GM12878 (cell line): ENCODE measurements at regions not wholly inside any gene's neighbourhood (a gene's known extent, or its start where the extent isn't known, plus 50 kb on each side); places are given as distances from the start of the nearest gene placed in this dataset.
"Not testable (repeated sequence)": the region's sequence is repeated elsewhere in the genome, so short reads cannot be mapped to it uniquely, and the experiment has no call there.

Experiments
- ATAC-seq: fragments of 200-7000 bp; cut with Tn5 transposase; 3 replicates; pipeline ENCODE4 v1.9.1; 2020; ENCODE audit warnings: mild to moderate bottlenecking, moderate library complexity
- BruUV-seq: library from RNA; stranded (reverse); fragments of 400-500 nt; replicated peaks from 2 replicates; lab custom pipeline; 2021; lab: Mats Ljungman, UMichigan
- CTCF ChIA-PET: fragments of 300-600 bp; sonication (Branson Sonifier 250); formaldehyde crosslinking; extraction: SDS; loops from one replicate; lab custom pipeline; 2021; ENCODE audit warnings: inconsistent platforms; lab: Yijun Ruan, JAX
- POLR2A ChIA-PET: fragments of 350-600 bp; formaldehyde crosslinking; extraction: SDS; loops from one replicate; lab custom pipeline; 2021; ENCODE audit warnings: inconsistent platforms; lab: Charles Lee
- RAD21 ChIA-PET: fragments of 300-600 bp; sonication (Branson Sonifier 250); formaldehyde crosslinking; loops from one replicate; lab custom pipeline; 2023; ENCODE audit warnings: antibody characterized with exemption; ENCODE audit not compliant: unreplicated experiment; lab: Charles Lee
- SMC1A ChIA-PET: fragments of 300-600 bp; sonication (Branson Sonifier 250); formaldehyde crosslinking; loops from one replicate; lab custom pipeline; 2023; ENCODE audit not compliant: unreplicated experiment, uncharacterized antibody; lab: Charles Lee
- DNase-seq: peaks from one replicate; pipeline ENCODE4 v3.0.0-alpha.2; 2011; ENCODE audit warnings: low read depth, low spot score
- FAIRE-seq: peaks from 3 replicates; lab custom pipeline; 2011; peaks lifted over from hg19 to GRCh38; lab: Jason Lieb, UNC
- H2AFZ ChIP-seq: 2 replicates; pipeline ENCODE4 v1.6.0; 2011; ENCODE audit warnings: low read depth, low read length, control low read depth; ENCODE audit not compliant: control insufficient read depth
- H3K27ac ChIP-seq: 2 replicates; pipeline ENCODE4 v1.5.1; 2011; ENCODE audit warnings: control low read depth; ENCODE audit not compliant: control insufficient read depth, insufficient read depth
- H3K27me3 ChIP-seq, 2 experiments: replicated peaks in 1 of 2; 2 replicates each; pipeline versions ENCODE4 v1.6.0 to v1.6.1; 2011; ENCODE audit warnings: low read length in 1 of 2; ENCODE audit not compliant: control insufficient read depth in 2 of 2, insufficient read depth in 2 of 2
- H3K36me3 ChIP-seq, 2 experiments: 2 replicates each; pipeline ENCODE4 v1.5.1; 2011; ENCODE audit warnings: low read length in 1 of 2; ENCODE audit not compliant: control insufficient read depth in 2 of 2, insufficient read depth in 2 of 2
- H3K4me1 ChIP-seq: 2 replicates; pipeline ENCODE4 v1.6.1; 2011; ENCODE audit warnings: mild to moderate bottlenecking, low read length, moderate library complexity, mixed read lengths; ENCODE audit not compliant: control insufficient read depth, insufficient read depth
- H3K4me2 ChIP-seq: 2 replicates; pipeline ENCODE4 v1.6.0; 2011; ENCODE audit warnings: control low read depth; ENCODE audit not compliant: control insufficient read depth, insufficient read depth
- H3K4me3 ChIP-seq: fragments of 200-600 bp; sonication (generic); 2 replicates; pipeline ENCODE4 v1.5.1; 2016
- H3K79me2 ChIP-seq: 2 replicates; pipeline ENCODE4 v1.6.0; 2011; ENCODE audit warnings: low read length; ENCODE audit not compliant: control insufficient read depth, insufficient read depth
- H3K9ac ChIP-seq: 2 replicates; pipeline ENCODE4 v1.8.0; 2011; ENCODE audit warnings: low read length, control low read depth, mixed read lengths; ENCODE audit not compliant: control insufficient read depth, insufficient read depth
- H3K9me3 ChIP-seq: replicated peaks from 3 replicates; pipeline ENCODE4 v1.5.1; 2011; ENCODE audit warnings: mild to moderate bottlenecking, low read length; ENCODE audit not compliant: control insufficient read depth, insufficient read depth
- H4K20me1 ChIP-seq: 2 replicates; pipeline ENCODE4 v1.6.0; 2011; ENCODE audit not compliant: control insufficient read depth, insufficient read depth
- WGBS: methylation state at CpG from one replicate; pipeline ENCODE4 v1.1.6; 2016; ENCODE audit warnings: low lambda C conversion rate; ENCODE audit not compliant: insufficient replicate concordance, insufficient coverage; ENCODE audit errors: missing lambda C conversion rate; 5-methylcytosine and 5-hydroxymethylcytosine counted together
- in situ Hi-C: fragments of 300-500 bp; cut with MboI; formaldehyde crosslinking; loops from 9 replicates; pipeline ENCODE4 v1.14.3; 2018; ENCODE audit warnings: mixed read lengths
- intact Hi-C: fragments of 100-400 bp; cut with micrococcal nuclease; formaldehyde crosslinking; loops from one replicate; pipeline ENCODE4 v1.14.2; 2022; ENCODE audit not compliant: unreplicated experiment

- SMC1A ChIA-PET, BruUV-seq, CTCF ChIA-PET, H3K79me2 ChIP-seq, H3K4me3 ChIP-seq, H3K4me2 ChIP-seq, RAD21 ChIA-PET, FAIRE-seq, POLR2A ChIA-PET, H3K9me3 ChIP-seq, H3K27me3 ChIP-seq, H3K27ac ChIP-seq, H3K36me3 ChIP-seq, intact Hi-C loops, DNase-seq, H3K9ac ChIP-seq, H2AFZ ChIP-seq, in situ Hi-C loops, H4K20me1 ChIP-seq, H3K4me1 ChIP-seq, ATAC-seq: not testable (repeated sequence)
- no CpG with 5 or more reads among the region's 2 CpGs for WGBS
Observed at GRCh38 chr16:18101077-18101476, 235.5 kb downstream of the NPIPA8 start.

GRCh38 chr16:18092605-18093004, 243.9 kb downstream of the NPIPA8 start:
- H3K27ac ChIP-seq, RAD21 ChIA-PET, H4K20me1 ChIP-seq, BruUV-seq, SMC1A ChIA-PET, H3K36me3 ChIP-seq, H3K27me3 ChIP-seq, H3K9me3 ChIP-seq, H3K9ac ChIP-seq, FAIRE-seq, POLR2A ChIA-PET, H3K4me1 ChIP-seq, CTCF ChIA-PET, in situ Hi-C loops, ATAC-seq, H3K4me2 ChIP-seq, DNase-seq, H2AFZ ChIP-seq, H3K79me2 ChIP-seq, intact Hi-C loops, H3K4me3 ChIP-seq: not testable (repeated sequence)
- 0% methylated on average over 1 of the region's 1 CpG for WGBS

- RAD21 ChIA-PET, FAIRE-seq, CTCF ChIA-PET, H3K4me1 ChIP-seq, POLR2A ChIA-PET, ATAC-seq, DNase-seq, H3K9me3 ChIP-seq, SMC1A ChIA-PET, H3K79me2 ChIP-seq, H2AFZ ChIP-seq, H3K9ac ChIP-seq, H3K27me3 ChIP-seq, intact Hi-C loops, H3K36me3 ChIP-seq, BruUV-seq, H3K4me3 ChIP-seq, H4K20me1 ChIP-seq, H3K4me2 ChIP-seq, in situ Hi-C loops, H3K27ac ChIP-seq: not testable (repeated sequence)
- 38% methylated on average over 2 of the region's 2 CpGs for WGBS
Observed at GRCh38 chr16:18080658-18081363, 255.7 kb downstream of the NPIPA8 start.

- H3K27ac ChIP-seq, ATAC-seq, H3K27me3 ChIP-seq, H4K20me1 ChIP-seq, H3K79me2 ChIP-seq, H3K9me3 ChIP-seq, BruUV-seq, H2AFZ ChIP-seq, CTCF ChIA-PET, H3K4me2 ChIP-seq, H3K9ac ChIP-seq, DNase-seq, H3K36me3 ChIP-seq, SMC1A ChIA-PET, intact Hi-C loops, FAIRE-seq, in situ Hi-C loops, H3K4me3 ChIP-seq, H3K4me1 ChIP-seq, POLR2A ChIA-PET, RAD21 ChIA-PET: not testable (repeated sequence)
Observed at GRCh38 chr16:18077910-18078309, 258.6 kb downstream of the NPIPA8 start.
